Thyroid gland (tissue), 4 donors: ENCODE measurements at regions not wholly inside any gene's neighbourhood (a gene's known extent, or its start where the extent isn't known, plus 50 kb on each side); places are given as distances from the start of the nearest gene placed in this dataset.

ENCODE experiments used
- CTCF ChIP-seq, 6 experiments: fragments of 200-600 bp in 3 of 6; fragments of 450-650 bp in 3 of 6; sonication (generic) in 3 of 6; IDR thresholded peaks; one replicate each; pipeline ENCODE4 v1.5.1; 2016 to 2019; ENCODE audit warnings: antibody characterized with exemption in 6 of 6, mild to moderate bottlenecking in 2 of 6, inconsistent platforms in 1 of 6, moderate library complexity in 1 of 6
- POLR2A ChIP-seq, 2 donors: fragments of 450-650 bp; IDR thresholded peaks; one replicate each; pipeline ENCODE4 v1.6.1; 2017; ENCODE audit warnings: antibody characterized with exemption in 2 of 2, mild to moderate bottlenecking in 2 of 2, moderate library complexity in 1 of 2

- TF ChIP-seq CTCF (IDR thresholded peaks at IDR 0.05), result no peak
- no peak for TF ChIP-seq POLR2A (IDR thresholded peaks at IDR 0.05)
Observed at GRCh38 chr3:23740517-23740965, 65.2 kb upstream of the UBE2E1 start.
